ENCODE measurements at regions not wholly inside any gene's neighbourhood (a gene's known extent, or its start where the extent isn't known, plus 50 kb on each side); places are given as distances from the start of the nearest gene placed in this dataset.

DNA sequence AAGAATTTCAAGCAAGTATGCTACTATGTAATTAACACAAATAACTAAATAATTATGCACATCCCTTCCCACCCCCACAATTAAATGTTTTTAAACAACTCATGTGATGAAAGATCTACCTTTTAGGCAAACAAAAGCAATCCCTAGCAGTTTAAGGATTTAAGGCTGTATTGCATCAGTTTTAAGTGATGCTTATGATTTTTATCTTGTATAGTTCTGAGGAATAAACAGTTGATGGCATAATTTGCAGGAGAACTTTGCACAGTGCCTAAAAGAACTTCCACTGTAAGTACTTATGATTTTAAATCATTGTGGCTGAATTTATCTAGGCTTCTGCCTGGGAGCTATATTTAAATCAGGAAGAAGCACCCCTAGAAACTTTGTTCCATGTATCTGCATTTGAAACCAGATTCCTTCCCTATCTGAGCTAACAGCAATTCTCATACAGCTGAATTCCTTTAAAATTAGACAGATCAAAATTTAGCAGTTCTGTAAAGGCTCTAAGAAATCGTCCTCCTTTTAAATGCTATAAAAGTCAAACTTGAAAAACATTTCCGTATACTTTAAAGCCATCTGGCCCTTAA, 388.6 kb downstream of the BCAT1 start:
- Histone ChIP-seq H3K4me1 (ENCODE audit: control insufficient read depth in 1 of 2, insufficient read depth in 2 of 2, low read length in 2 of 2) (no peaks in the 10 kb centered on the region), H3K36me3 (ENCODE audit: control insufficient read depth in 1 of 2, insufficient read depth in 2 of 2, low read length in 2 of 2) (no peaks in the 10 kb centered on the region), H3K9me2 (ENCODE audit: insufficient read depth) (no peaks in the 10 kb centered on the region), H4K20me1 (ENCODE audit: insufficient read depth) (no peaks in the 10 kb centered on the region), H3K79me2 (ENCODE audit: insufficient read depth, low read length) (no peaks in the 10 kb centered on the region), H3K9ac (ENCODE audit: low read length) (no peak overlapping the region), H3K9me3 (ENCODE audit: control insufficient read depth in 1 of 2, insufficient read depth in 1 of 2, low read depth in 1 of 2, low read length in 2 of 2) (peaks cover 4 to 17% of the 10 kb centered on the region in 2 experiments; a peak in 2 of 4 replicates), H3K27me3 (ENCODE audit: insufficient read depth, low read length) (no peaks in the 10 kb centered on the region), H3K27ac (ENCODE audit: low read depth, low read length) (no peak overlapping the region), H3K4me2 (ENCODE audit: low read length) (no peak overlapping the region), H2AFZ (ENCODE audit: low read depth, low read length, poor library complexity, severe bottlenecking) (no peak overlapping the region), H3K4me3 (replicated peaks in 1 of 2; ENCODE audit: low read depth in 1 of 2, low read length in 2 of 2) (no peak overlapping the region)
- CTCF ChIA-PET, result no interaction called here
- BruUV-seq (replicated peaks), result no TSS peak
- POLR2A ChIA-PET, result no interaction called here
- RAD21 ChIA-PET (ENCODE audit: low non-redundant PET in 1 of 2, low total read pairs in 2 of 2, uncharacterized antibody in 2 of 2, unreplicated experiment in 2 of 2), result no interaction called here
- no peak for ATAC-seq
- no peak for DNase-seq (ENCODE audit: low read depth, low spot score)
- TF ChIP-seq JUND (IDR thresholded peaks at IDR 0.05) (no peak), EGR1 (IDR thresholded peaks at IDR 0.05; ENCODE audit: low read depth) (no peak), CEBPB (IDR thresholded peaks at IDR 0.05; ENCODE audit: low read depth) (no peak), SRF (IDR thresholded peaks at IDR 0.05; ENCODE audit: low read depth) (no peak), FOSL1 (IDR thresholded peaks at IDR 0.05; ENCODE audit: low read depth) (no peak), TCF7L2 (IDR thresholded peaks at IDR 0.05; ENCODE audit: borderline replicate concordance, extremely low read depth, insufficient read depth, insufficient read length) (no peak), RAD21 (IDR thresholded peaks at IDR 0.05; ENCODE audit: low read depth) (no peak), CBX3 (IDR thresholded peaks at IDR 0.05; ENCODE audit: low read depth) (no peak), SP1 (IDR thresholded peaks at IDR 0.05; ENCODE audit: low read depth) (no peak), ZNF274 (IDR thresholded peaks at IDR 0.05; ENCODE audit: low read depth, low read length) (no peak), YY1 (IDR thresholded peaks at IDR 0.05; ENCODE audit: extremely low read depth, insufficient replicate concordance, low read depth, low read length) (no peak)
- TF ChIP-seq, protein P1, sequence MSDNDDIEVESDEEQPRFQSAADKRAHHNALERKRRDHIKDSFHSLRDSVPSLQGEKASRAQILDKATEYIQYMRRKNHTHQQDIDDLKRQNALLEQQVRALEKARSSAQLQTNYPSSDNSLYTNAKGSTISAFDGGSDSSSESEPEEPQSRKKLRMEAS (IDR thresholded peaks at IDR 0.05), result no peak
- TF ChIP-seq, protein P2, sequence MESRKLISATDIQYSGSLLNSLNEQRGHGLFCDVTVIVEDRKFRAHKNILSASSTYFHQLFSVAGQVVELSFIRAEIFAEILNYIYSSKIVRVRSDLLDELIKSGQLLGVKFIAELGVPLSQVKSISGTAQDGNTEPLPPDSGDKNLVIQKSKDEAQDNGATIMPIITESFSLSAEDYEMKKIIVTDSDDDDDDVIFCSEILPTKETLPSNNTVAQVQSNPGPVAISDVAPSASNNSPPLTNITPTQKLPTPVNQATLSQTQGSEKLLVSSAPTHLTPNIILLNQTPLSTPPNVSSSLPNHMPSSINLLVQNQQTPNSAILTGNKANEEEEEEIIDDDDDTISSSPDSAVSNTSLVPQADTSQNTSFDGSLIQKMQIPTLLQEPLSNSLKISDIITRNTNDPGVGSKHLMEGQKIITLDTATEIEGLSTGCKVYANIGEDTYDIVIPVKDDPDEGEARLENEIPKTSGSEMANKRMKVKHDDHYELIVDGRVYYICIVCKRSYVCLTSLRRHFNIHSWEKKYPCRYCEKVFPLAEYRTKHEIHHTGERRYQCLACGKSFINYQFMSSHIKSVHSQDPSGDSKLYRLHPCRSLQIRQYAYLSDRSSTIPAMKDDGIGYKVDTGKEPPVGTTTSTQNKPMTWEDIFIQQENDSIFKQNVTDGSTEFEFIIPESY (IDR thresholded peaks at IDR 0.05; ENCODE audit: extremely low read depth, insufficient replicate concordance, low read length), result no peak
- TF ChIP-seq, protein P3, sequence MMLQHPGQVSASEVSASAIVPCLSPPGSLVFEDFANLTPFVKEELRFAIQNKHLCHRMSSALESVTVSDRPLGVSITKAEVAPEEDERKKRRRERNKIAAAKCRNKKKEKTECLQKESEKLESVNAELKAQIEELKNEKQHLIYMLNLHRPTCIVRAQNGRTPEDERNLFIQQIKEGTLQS (IDR thresholded peaks at IDR 0.05), result no peak
- TF ChIP-seq, protein P4, sequence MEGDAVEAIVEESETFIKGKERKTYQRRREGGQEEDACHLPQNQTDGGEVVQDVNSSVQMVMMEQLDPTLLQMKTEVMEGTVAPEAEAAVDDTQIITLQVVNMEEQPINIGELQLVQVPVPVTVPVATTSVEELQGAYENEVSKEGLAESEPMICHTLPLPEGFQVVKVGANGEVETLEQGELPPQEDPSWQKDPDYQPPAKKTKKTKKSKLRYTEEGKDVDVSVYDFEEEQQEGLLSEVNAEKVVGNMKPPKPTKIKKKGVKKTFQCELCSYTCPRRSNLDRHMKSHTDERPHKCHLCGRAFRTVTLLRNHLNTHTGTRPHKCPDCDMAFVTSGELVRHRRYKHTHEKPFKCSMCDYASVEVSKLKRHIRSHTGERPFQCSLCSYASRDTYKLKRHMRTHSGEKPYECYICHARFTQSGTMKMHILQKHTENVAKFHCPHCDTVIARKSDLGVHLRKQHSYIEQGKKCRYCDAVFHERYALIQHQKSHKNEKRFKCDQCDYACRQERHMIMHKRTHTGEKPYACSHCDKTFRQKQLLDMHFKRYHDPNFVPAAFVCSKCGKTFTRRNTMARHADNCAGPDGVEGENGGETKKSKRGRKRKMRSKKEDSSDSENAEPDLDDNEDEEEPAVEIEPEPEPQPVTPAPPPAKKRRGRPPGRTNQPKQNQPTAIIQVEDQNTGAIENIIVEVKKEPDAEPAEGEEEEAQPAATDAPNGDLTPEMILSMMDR (IDR thresholded peaks at IDR 0.05 in 2 of 3, conservative IDR thresholded peaks at IDR 0.05 in 1 of 3; ENCODE audit: borderline replicate concordance in 1 of 3, insufficient read depth in 1 of 3, low read depth in 2 of 3, low read length in 2 of 3), result no peak
- TF ChIP-seq, protein P5, sequence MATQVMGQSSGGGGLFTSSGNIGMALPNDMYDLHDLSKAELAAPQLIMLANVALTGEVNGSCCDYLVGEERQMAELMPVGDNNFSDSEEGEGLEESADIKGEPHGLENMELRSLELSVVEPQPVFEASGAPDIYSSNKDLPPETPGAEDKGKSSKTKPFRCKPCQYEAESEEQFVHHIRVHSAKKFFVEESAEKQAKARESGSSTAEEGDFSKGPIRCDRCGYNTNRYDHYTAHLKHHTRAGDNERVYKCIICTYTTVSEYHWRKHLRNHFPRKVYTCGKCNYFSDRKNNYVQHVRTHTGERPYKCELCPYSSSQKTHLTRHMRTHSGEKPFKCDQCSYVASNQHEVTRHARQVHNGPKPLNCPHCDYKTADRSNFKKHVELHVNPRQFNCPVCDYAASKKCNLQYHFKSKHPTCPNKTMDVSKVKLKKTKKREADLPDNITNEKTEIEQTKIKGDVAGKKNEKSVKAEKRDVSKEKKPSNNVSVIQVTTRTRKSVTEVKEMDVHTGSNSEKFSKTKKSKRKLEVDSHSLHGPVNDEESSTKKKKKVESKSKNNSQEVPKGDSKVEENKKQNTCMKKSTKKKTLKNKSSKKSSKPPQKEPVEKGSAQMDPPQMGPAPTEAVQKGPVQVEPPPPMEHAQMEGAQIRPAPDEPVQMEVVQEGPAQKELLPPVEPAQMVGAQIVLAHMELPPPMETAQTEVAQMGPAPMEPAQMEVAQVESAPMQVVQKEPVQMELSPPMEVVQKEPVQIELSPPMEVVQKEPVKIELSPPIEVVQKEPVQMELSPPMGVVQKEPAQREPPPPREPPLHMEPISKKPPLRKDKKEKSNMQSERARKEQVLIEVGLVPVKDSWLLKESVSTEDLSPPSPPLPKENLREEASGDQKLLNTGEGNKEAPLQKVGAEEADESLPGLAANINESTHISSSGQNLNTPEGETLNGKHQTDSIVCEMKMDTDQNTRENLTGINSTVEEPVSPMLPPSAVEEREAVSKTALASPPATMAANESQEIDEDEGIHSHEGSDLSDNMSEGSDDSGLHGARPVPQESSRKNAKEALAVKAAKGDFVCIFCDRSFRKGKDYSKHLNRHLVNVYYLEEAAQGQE (IDR thresholded peaks at IDR 0.05; ENCODE audit: low read depth), result no peak
- intact Hi-C loops (cut with micrococcal nuclease), result no loop called here

All from HCT116 (cell line).